BJ (cell line): ENCODE measurements at regions not wholly inside any gene's neighbourhood (a gene's known extent, or its start where the extent isn't known, plus 50 kb on each side); places are given as distances from the start of the nearest gene placed in this dataset.

Experiments used
- CTCF ChIA-PET: fragments of 350-600 bp; formaldehyde crosslinking; extraction: SDS; loops from one replicate; lab custom pipeline; 2021; ENCODE audit warnings: antibody characterized with exemption, inconsistent platforms; lab: Yijun Ruan, JAX
- POLR2A ChIA-PET: fragments of 300-600 bp; sonication (Branson Sonifier 250); formaldehyde crosslinking; extraction: SDS; loops from one replicate; lab custom pipeline; 2021; ENCODE audit warnings: antibody characterized with exemption; lab: Charles Lee
- DNase-seq: peaks from one replicate; pipeline ENCODE4 v3.0.0-alpha.2; 2011; ENCODE audit warnings: low read depth
- H3K27me3 ChIP-seq: 2 replicates; pipeline ENCODE4 v1.6.0; 2011; ENCODE audit warnings: low read length; ENCODE audit not compliant: control insufficient read depth, insufficient read depth
- H3K36me3 ChIP-seq: 2 replicates; pipeline ENCODE4 v1.5.1; 2011; ENCODE audit warnings: low read length; ENCODE audit not compliant: control insufficient read depth, insufficient read depth
- H3K4me3 ChIP-seq: 2 replicates; pipeline ENCODE4 v1.5.1; 2011; ENCODE audit warnings: low read depth, mild to moderate bottlenecking, control low read depth, low read length
- CTCF ChIP-seq: IDR thresholded peaks from 2 replicates; pipeline ENCODE4 v1.5.1; 2011; ENCODE audit warnings: low read depth, mild to moderate bottlenecking, control low read depth, inconsistent platforms, low read length, moderate library complexity; ENCODE audit not compliant: insufficient read depth

DNA sequence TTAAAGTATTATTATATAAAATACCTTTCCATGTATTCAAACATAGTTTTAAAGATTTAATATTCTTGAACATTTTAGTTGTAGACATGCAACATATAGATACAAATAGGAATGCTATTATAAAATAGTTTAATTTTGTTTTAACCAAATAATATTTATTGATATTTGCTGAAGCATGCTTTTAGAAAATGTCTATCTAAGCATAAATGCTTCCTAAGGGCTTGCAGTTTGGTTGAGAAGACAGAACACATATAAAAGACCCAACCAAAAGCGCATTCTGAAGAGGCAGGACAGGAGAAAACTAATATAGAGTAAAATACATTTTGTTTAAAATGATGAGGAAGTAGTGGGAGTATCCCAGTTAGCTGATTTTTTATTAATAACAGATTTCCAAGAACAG lies 181.5 kb upstream of the ISL1 start:
- no peak for TF ChIP-seq CTCF
- Histone ChIP-seq H3K36me3 (no peaks in the 10 kb centered on the region), H3K4me3 (no peak overlapping the region), H3K27me3 (no peaks in the 10 kb centered on the region)
- CTCF ChIA-PET: no interaction called here
- DNase-seq: no peak
- POLR2A ChIA-PET: no interaction called here

GRCh38 chr5:51202161-51202560 lies 181.1 kb upstream of the ISL1 start:
- H3K36me3 ChIP-seq: no peaks in the 10 kb centered on the region
- no peak overlapping the region for H3K4me3 ChIP-seq
- ChIA-PET POLR2A (no interaction called here), CTCF (no interaction called here)
- no peaks in the 10 kb centered on the region for H3K27me3 ChIP-seq
- TF ChIP-seq CTCF: no peak
- no peak for DNase-seq

DNA sequence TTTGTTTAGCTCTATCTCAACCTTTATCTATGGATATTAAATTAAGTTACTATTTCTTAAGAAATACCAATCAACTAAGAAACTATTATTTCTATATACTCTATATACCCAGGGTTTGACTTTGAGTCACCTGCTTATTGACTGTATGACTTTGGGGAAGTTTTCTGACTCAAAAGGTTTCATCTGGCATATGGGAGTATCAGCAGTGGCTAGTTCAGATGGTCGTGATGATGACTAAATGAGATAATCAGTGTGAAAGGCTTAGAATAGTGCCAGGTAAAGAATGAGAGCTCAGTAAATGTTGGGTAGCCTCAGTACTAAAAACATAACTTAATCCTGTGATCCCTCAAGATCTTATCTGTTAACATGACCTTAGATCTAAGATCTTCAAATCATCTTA lies 179.7 kb upstream of the ISL1 start:
- CTCF ChIA-PET: no interaction called here
- TF ChIP-seq CTCF: no peak
- Histone ChIP-seq H3K36me3 (no peaks in the 10 kb centered on the region), H3K4me3 (no peak overlapping the region), H3K27me3 (no peaks in the 10 kb centered on the region)
- no peak for DNase-seq
- POLR2A ChIA-PET: no interaction called here

DNA sequence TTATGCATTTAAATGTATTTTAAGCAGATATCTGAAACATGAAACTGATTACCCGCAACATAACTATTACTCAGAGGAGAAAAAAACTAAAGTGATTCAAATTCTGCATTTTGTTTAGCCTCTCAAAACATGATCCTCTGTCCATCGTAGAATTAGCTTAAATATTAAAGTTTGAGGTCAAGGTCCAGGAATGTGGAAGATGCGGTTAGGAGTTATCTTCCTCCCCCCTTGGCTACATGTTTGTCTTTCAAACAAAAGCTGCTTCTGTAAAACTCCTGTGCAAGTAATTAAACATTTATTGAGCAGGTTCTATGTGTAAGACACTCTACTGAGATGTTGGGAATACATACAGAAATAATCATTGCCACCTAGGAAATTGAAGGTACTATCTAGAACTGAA lies 175.0 kb upstream of the ISL1 start:
- CTCF ChIA-PET: no interaction called here
- H3K36me3 ChIP-seq: no peaks in the 10 kb centered on the region
- DNase-seq: no peak
- POLR2A ChIA-PET: no interaction called here
- H3K4me3 ChIP-seq: no peak overlapping the region
- TF ChIP-seq CTCF: no peak
- H3K27me3 ChIP-seq: no peaks in the 10 kb centered on the region

DNA sequence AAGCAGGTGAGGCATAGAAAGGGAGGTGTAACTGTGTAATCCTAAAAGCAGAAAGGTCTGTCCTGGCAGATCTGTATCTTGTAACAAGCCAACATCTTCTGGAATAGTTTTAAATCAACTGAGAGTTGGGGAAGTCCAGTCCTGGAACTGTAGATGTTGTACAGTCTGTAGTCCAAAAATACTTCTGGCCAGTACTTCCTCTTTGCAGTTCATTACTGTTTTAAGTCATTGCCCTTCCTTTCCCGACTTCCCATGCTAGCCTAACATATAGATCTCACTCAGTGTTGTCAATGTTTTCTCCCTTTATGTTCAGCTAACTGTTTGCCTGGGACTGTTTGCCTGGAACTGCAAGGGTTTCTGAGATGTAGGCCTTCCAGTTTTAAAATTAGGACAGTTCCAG lies 168.5 kb upstream of the ISL1 start:
- CTCF ChIA-PET: no interaction called here

More for the DNA sequence above, 168.5 kb upstream of the ISL1 start:
- no peak for DNase-seq
- POLR2A ChIA-PET: no interaction called here
- Histone ChIP-seq H3K36me3 (no peaks in the 10 kb centered on the region), H3K27me3 (no peaks in the 10 kb centered on the region), H3K4me3 (no peak overlapping the region)
- TF ChIP-seq CTCF: no peak
